SK-N-SH treated with all-trans-retinoic acid at 6 μM for 48 hours (cell line): ENCODE measurements at regions not wholly inside any gene's neighbourhood (a gene's known extent, or its start where the extent isn't known, plus 50 kb on each side); places are given as distances from the start of the nearest gene placed in this dataset.

ENCODE experiments used
- ATAC-seq: fragments of 200-7000 bp; cut with Tn5 transposase; 3 replicates; pipeline ENCODE4 v1.9.1; 2020; ENCODE audit warnings: mild to moderate bottlenecking, moderate library complexity
- ARNTL ChIP-seq: fragments of 450-650 bp; formaldehyde crosslinking; IDR thresholded peaks from 2 replicates; pipeline ENCODE4 v1.5.0; 2020; ENCODE audit warnings: low read depth, mild to moderate bottlenecking, moderate library complexity, borderline replicate concordance
- CREB5 ChIP-seq: fragments of 250-450 bp; sonication (Bioruptor Pico); IDR thresholded peaks from 2 replicates; pipeline ENCODE4 v1.5.1; 2020; ENCODE audit warnings: low read depth, mild to moderate bottlenecking, moderate library complexity
- CSDC2 ChIP-seq: fragments of 250-450 bp; sonication (Bioruptor Pico); IDR thresholded peaks from 2 replicates; pipeline ENCODE4 v1.5.0; 2020; ENCODE audit warnings: mild to moderate bottlenecking, moderate library complexity
- CSRNP3 ChIP-seq: fragments of 250-450 bp; sonication (Bioruptor Pico); IDR thresholded peaks from 2 replicates; pipeline ENCODE4 v1.5.1; 2021; ENCODE audit warnings: mild to moderate bottlenecking, moderate library complexity
- ESRRG ChIP-seq: fragments of 250-450 bp; sonication (Bioruptor Pico); IDR thresholded peaks from 2 replicates; pipeline ENCODE4 v1.6.1; 2021; ENCODE audit warnings: mild to moderate bottlenecking
- GLIS3 ChIP-seq: fragments of 250-450 bp; sonication (Bioruptor Pico); IDR thresholded peaks from 2 replicates; pipeline ENCODE4 v1.5.0; 2020; ENCODE audit warnings: mild to moderate bottlenecking, moderate library complexity
- OSR1 ChIP-seq: fragments of 250-450 bp; sonication (Bioruptor Pico); IDR thresholded peaks from 2 replicates; pipeline ENCODE4 v1.8.0; 2022; ENCODE audit warnings: moderate library complexity, mild to moderate bottlenecking, inconsistent platforms
- PATZ1 ChIP-seq: fragments of 250-450 bp; sonication (Bioruptor Pico); IDR thresholded peaks from 2 replicates; pipeline ENCODE4 v1.8.0; 2020; ENCODE audit warnings: mild to moderate bottlenecking, moderate library complexity, borderline replicate concordance
- POU6F1 ChIP-seq: fragments of 250-450 bp; sonication (Bioruptor Pico); IDR thresholded peaks from 2 replicates; pipeline ENCODE4 v1.8.0; 2021; ENCODE audit warnings: low read depth, mild to moderate bottlenecking, moderate library complexity, borderline replicate concordance
- PPARA ChIP-seq: fragments of 250-450 bp; sonication (Bioruptor Pico); IDR thresholded peaks from 2 replicates; pipeline ENCODE4 v1.5.0; 2020; ENCODE audit warnings: mild to moderate bottlenecking, borderline replicate concordance
- RARB ChIP-seq: fragments of 250-450 bp; sonication (Bioruptor Pico); IDR thresholded peaks from 2 replicates; pipeline ENCODE4 v1.8.0; 2021; ENCODE audit warnings: mild to moderate bottlenecking, moderate library complexity
- SNAI2 ChIP-seq: fragments of 250-450 bp; sonication (Bioruptor Pico); IDR thresholded peaks from 2 replicates; pipeline ENCODE4 v1.5.0; 2020; ENCODE audit warnings: mild to moderate bottlenecking, moderate library complexity
- TCF4 ChIP-seq: fragments of 250-450 bp; sonication (Bioruptor Pico); IDR thresholded peaks from 2 replicates; pipeline ENCODE4 v1.8.0; 2021; ENCODE audit warnings: mild to moderate bottlenecking, moderate library complexity, borderline replicate concordance
- TOX ChIP-seq: fragments of 250-450 bp; sonication (Bioruptor Pico); IDR thresholded peaks from 2 replicates; pipeline ENCODE4 v1.8.0; 2021; ENCODE audit warnings: mild to moderate bottlenecking, moderate library complexity, borderline replicate concordance
- TSHZ2 ChIP-seq: fragments of 250-450 bp; sonication (Bioruptor Pico); IDR thresholded peaks from 2 replicates; pipeline ENCODE4 v1.5.0; 2020; ENCODE audit warnings: mild to moderate bottlenecking, moderate library complexity
- ZC3H10 ChIP-seq: fragments of 250-450 bp; sonication (Bioruptor Pico); IDR thresholded peaks from 2 replicates; pipeline ENCODE4 v1.5.1; 2021; ENCODE audit warnings: mild to moderate bottlenecking, moderate library complexity
- ZFP3 ChIP-seq: fragments of 250-450 bp; sonication (Bioruptor Pico); IDR thresholded peaks from 2 replicates; pipeline ENCODE4 v1.5.0; 2020; ENCODE audit warnings: mild to moderate bottlenecking, moderate library complexity
- ZFP30 ChIP-seq: fragments of 450-650 bp; formaldehyde crosslinking; IDR thresholded peaks from 2 replicates; pipeline ENCODE4 v1.5.0; 2022; ENCODE audit warnings: mild to moderate bottlenecking, moderate library complexity
- ZNF565 ChIP-seq: fragments of 450-650 bp; formaldehyde crosslinking; conservative IDR thresholded peaks from 2 replicates; pipeline ENCODE4 v1.5.0; 2020; ENCODE audit warnings: low read depth, mild to moderate bottlenecking, moderate library complexity
- ZNF70 ChIP-seq: fragments of 450-650 bp; formaldehyde crosslinking; IDR thresholded peaks from 2 replicates; pipeline ENCODE4 v1.5.0; 2020; ENCODE audit warnings: mild to moderate bottlenecking, moderate library complexity

- TF ChIP-seq PATZ1 (CRISPR knock-in tag): no peak
- TF ChIP-seq CSDC2 (CRISPR knock-in tag): no peak
- TF ChIP-seq ESRRG (CRISPR knock-in tag): no peak
- TF ChIP-seq GLIS3 (CRISPR knock-in tag): no peak
- no peak for TF ChIP-seq ZC3H10 (CRISPR knock-in tag)
Measured at GRCh38 chr17:79414793-79415211, 196.0 kb downstream of the RBFOX3 start (continued).

- no peak for ATAC-seq
Measured at GRCh38 chr17:79414063-79414792, 196.6 kb downstream of the RBFOX3 start.

More at GRCh38 chr17:79414063-79414792, 196.6 kb downstream of the RBFOX3 start:
- TF ChIP-seq TOX (CRISPR knock-in tag) (no peak), TCF4 (CRISPR knock-in tag) (no peak), TSHZ2 (CRISPR knock-in tag) (no peak), ARNTL (CRISPR knock-in tag) (no peak), SNAI2 (CRISPR knock-in tag) (no peak), ZFP30 (CRISPR knock-in tag) (no peak), CREB5 (CRISPR knock-in tag) (no peak), ZNF565 (CRISPR knock-in tag) (no peak), GLIS3 (CRISPR knock-in tag) (no peak), OSR1 (CRISPR knock-in tag) (no peak), POU6F1 (CRISPR knock-in tag) (no peak), CSDC2 (CRISPR knock-in tag) (no peak), ZC3H10 (CRISPR knock-in tag) (no peak), PATZ1 (CRISPR knock-in tag) (no peak), ZFP3 (CRISPR knock-in tag) (no peak), CSRNP3 (CRISPR knock-in tag) (no peak), PPARA (CRISPR knock-in tag) (no peak), ZNF70 (CRISPR knock-in tag) (no peak), RARB (CRISPR knock-in tag) (no peak)
- TF ChIP-seq, all 23 proteins: peak for 0
